ENCODE measurements at regions not wholly inside any gene's neighbourhood (a gene's known extent, or its start where the extent isn't known, plus 50 kb on each side); places are given as distances from the start of the nearest gene placed in this dataset.

DNA sequence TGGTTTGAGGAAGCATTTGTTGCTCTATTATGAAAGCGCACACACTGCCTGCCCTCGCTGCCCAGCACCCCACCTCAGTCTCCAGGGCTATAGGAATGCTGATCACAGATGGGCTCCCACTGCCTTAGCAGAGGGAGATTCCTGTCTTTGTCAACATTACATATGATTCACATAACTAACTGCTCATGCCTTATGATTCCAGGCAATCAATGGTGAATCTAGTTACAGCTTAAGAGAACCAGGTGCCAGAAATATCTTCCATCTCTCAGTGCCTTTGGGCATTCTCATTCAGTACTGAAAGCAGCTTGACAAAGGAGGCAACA lies 458.9 kb upstream of the C9orf72 start:
- no peak for DNase-seq

DNA sequence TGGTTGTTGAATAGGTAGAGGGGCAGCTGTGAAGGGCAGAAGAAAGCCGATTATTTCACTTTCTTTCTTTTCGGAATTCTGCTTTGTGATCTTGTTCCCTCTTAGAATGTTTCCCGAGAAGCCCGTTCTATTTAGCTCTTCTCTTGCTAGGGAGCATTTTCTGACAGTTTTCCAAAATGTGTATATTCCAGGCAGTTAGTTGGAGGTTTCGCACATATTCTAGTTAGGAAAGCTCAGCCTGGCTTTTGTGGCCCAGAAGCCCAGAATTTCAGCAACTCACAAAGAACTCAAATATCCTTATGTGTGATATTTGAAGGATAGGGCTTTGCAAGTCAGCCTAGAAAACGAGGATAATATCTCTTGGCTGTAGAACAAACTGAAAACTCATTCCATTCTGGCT lies 461.0 kb upstream of the C9orf72 start:
- DNase-seq = no peak

DNA sequence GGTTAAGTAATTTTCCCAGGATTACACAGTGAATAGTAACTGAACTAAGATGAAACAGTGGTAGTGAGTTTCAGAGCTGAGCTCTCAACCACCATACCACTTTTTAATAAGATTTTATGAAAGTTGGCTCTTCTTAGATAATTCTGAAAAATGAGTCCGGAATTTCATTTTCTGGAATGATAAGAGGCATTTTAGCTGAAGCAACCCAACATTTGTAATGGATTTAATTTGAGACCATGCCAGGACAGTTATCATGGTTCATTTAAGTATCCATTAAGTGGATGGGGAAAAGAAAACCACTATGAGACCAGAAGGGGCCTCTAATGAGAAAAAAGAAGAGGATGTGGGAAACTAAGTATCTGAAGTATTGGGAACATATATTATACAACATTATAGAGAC lies 464.7 kb upstream of the C9orf72 start:
- no peak for DNase-seq

DNA sequence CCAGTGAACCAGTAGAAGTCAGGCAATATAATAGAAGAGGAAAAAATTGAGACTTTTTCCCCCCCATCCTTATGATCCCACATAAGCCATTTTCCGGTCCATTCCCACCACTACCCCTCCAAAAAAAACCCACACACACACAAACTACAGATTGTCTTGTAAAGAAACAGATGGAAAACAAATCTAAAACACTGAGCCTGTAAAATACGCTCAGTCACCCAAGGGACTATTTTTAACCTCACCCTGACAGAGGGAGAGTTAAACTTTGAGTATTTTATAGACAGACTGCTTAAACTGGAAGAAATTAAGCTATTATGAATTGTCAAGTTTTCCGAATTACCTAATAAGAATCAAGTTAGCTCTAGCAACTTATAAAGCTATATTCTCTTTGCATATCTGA lies 471.8 kb upstream of the C9orf72 start:
- DNase-seq = no peak

- no peak for DNase-seq
These were observed 476.8 kb upstream of the C9orf72 start for GRCh38 chr9:28050046-28050445.

- DNase-seq = no peak
These were observed 477.7 kb upstream of the C9orf72 start for GRCh38 chr9:28050941-28051340.

GRCh38 chr9:28051559-28052503 lies 478.6 kb upstream of the C9orf72 start:
- no peak for DNase-seq

DNA sequence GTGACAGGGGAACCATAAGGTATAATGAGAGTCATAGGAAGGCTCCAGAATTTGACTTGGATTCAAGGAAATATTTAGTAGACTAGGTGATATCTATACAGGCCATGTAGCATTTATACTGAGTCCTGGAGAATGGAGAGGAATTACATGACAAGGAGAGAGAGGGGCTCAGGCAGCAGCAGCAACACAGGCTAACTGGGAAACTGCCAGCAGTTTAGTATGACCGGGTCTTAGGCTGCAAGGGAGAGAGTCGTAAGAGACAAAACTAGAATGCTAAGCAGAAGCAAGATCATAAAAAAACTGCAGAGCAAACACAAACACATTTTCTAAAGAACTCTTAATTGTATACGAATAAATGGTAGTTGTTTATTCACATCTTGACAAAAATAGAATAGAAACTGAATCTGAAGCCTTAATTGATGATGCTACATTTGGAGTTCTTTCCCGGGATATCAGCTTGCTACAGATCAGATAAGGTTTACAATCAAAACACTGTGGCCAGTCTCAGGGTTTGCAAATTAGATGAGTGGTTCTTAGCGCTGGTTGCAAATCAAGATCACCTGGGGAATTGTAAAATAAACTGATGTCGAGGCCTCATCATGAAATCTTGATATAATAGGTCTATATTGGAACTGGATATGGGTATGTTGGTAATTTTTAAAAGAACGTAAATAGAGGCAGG lies 480.0 kb upstream of the C9orf72 start:
- no peak for DNase-seq

- no peak for DNase-seq
These were observed 482.7 kb upstream of the C9orf72 start for GRCh38 chr9:28056006-28056405.

- no peak for DNase-seq
These were observed 483.2 kb upstream of the C9orf72 start for GRCh38 chr9:28056466-28056865.

- no peak for DNase-seq
These were observed 485.9 kb upstream of the C9orf72 start for GRCh38 chr9:28059192-28059591.

DNA sequence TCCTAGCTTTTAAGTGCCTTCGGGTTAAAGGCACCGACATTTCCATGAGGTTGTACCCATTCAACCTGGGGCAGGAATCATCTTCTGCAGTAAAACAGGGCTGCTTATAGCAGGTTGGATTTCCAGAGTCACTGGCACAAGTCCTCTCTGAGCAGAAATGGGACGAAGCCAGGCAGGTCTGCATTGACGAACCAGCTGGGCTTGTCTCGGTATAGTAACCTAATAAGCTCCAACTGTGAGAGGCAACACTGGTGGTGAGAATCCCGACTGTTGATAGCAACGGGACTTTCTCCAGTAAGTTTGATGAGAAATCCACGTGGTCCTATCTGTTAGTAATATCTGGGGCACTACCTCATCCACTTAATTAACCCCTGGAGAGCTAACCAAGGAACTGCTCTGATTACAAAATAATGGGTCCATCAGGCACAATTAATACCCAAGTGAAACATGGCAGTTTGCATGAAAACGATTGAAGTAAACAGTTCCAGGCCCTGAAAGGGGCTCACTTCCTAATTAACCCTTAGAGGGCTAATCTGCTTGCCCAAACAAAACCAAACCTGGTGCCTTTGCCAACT lies 491.0 kb upstream of the C9orf72 start:
- no peak for DNase-seq

DNA sequence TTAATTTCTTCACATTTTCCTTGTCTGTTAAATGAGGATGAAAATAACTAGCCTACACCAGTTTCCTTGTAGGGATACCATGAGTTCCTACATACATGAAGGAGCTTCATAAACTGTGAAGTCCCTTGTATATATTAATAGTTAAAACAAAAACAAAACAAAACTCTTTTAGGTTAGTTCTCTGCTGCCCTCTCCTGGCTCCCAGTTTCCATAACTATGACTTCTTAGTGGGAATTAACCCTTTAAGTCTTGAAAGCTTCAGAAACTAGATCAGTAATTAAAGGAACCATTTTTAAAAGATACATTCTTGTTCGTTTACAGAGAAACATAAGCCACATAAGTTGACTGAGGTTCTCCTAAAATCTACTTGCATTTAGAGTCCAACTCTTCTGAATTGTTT lies 500.0 kb upstream of the C9orf72 start:
- peak; percentile 59 for DNase-seq

- DNase-seq = no peak
These were observed 506.4 kb upstream of the C9orf72 start for GRCh38 chr9:28079677-28080076.

GRCh38 chr9:28082671-28083070 lies 509.4 kb upstream of the C9orf72 start:
- DNase-seq = no peak

DNA sequence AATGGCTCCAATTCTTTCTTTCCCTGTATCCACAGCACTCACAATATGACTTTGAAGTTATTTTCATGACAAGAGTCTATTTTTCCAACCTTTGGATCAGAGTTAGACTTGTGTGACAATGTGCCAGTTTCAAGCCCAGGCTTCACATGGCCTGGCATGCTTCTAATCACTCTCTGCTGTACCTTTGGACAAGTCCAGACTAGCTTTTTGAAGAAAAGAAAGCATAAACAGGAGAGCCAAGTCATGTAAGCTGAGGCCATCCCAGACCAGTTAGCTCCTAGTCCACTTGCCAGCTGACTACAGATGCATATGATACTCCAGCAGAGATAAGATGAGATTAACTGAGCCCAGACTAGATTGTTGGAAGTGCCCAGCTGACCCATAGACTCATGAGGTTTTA lies 513.6 kb upstream of the C9orf72 start:
- no peak for DNase-seq

DNA sequence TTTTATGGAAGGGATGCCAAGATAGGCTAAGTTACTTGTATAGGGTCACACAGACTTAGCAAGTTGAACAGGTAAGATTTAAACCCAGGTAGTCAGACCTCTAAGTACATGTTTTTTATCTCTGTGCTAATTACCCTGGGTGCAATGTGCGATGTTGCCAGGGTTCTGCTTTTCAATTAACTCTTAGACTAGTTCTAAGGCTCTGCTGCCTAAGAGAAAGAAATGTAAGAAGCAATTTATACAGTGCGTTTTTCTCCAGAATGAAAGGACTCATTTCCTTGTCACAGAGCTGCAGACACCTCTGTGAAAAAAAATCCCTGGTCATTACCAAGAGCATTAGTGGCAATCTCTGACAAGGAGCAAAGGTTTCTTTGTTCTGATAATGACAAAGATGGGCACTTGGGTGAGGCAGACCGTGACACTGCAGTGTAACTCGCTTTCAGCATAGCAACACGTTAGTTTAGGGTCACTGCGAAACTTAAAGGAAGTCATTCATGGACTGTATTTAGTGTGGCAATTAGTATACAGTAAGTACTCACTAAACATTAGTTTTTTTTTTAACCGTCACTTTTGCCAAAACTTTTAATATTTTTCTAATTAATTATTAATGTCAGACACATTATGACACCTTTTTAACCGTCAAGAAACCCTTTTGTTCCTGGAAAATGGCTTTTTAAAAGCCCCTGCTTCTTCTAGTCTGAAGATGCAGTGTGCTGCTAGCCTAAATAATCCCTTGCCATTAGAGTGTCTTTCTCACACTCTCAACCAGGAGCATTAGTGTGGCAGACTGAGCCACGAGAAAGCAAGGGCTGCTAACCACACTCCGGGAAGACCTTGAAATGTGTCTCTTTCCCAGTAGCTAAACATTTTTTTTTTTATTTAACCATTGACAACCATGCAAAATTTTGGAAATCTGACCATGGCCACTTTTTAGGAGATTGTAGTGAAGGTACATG lies 520.0 kb upstream of the C9orf72 start:
- no peak for DNase-seq

- no peak for DNase-seq
These were observed 528.2 kb upstream of the C9orf72 start for GRCh38 chr9:28101509-28101908.

DNA sequence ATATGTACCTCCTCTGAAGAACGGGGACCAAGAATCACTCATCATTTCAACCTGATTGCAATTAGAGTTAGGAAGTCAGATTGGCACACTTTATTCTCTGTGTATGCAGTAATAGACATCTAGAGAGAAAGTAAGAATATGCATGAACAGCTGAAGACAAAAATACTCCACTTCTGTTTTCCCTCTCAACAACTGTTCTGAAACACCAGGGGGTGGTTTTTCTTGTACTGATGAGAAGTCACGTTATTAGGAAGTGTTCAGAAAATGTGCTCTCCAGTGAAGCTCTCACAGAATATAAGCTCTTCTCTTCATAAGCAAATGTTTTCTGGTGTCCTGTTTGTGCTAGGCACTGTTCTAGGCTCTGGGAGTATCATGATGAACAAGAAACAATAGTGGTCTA lies 531.7 kb upstream of the C9orf72 start:
- no peak for DNase-seq

DNA sequence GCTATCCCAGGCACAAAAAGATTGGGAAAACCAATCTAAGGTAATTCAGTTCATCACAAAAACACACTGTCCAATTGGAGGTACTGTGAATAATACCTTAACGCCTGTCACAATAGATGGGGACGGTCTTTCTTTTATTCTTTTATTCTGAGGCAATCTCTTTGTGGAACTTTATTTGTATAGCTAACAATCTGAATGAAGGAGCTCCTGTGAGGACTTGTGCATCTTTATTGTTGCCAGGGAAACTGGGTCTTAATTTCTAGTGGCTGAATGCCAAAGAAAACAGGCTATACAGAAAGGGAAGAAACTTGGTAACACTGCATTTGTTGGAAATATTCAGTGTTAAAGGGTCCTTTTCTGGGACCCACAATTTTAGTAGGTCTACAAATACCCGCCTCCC lies 546.9 kb upstream of the C9orf72 start:
- DNase-seq = peak; percentile 96

GRCh38 chr9:28120626-28121025 lies 547.3 kb upstream of the C9orf72 start:
- peak; percentile 56 for DNase-seq

GRCh38 chr9:28121366-28121765 lies 548.1 kb upstream of the C9orf72 start:
- DNase-seq = peak; percentile 62

GRCh38 chr9:28124917-28125316 lies 551.6 kb upstream of the C9orf72 start:
- no peak for DNase-seq

All from COR-L47 (cell line).